HEK293 (cell line): ENCODE measurements at regions not wholly inside any gene's neighbourhood (a gene's known extent, or its start where the extent isn't known, plus 50 kb on each side); places are given as distances from the start of the nearest gene placed in this dataset.

ENCODE experiments used
- CTCF ChIA-PET: fragments of 350-600 bp; formaldehyde crosslinking; extraction: SDS; loops from one replicate; lab custom pipeline; 2021; ENCODE audit warnings: antibody characterized with exemption; lab: Yijun Ruan, JAX
- POLR2A ChIA-PET: fragments of 300-600 bp; formaldehyde crosslinking; extraction: SDS; loops from one replicate; lab custom pipeline; 2020; ENCODE audit warnings: antibody characterized with exemption, inconsistent platforms; lab: Yijun Ruan, JAX
- H3K27ac ChIP-seq: fragments of 200-500 bp; sonication (Bioruptor generic); 2 replicates; pipeline ENCODE4 v1.5.1; 2014; ENCODE audit warnings: low read depth, low read length, control low read depth, inconsistent platforms; ENCODE audit errors: extremely low read depth
- H3K36me3 ChIP-seq, 2 experiments: fragments of 200-500 bp in 1 of 2; sonication (Bioruptor generic) in 1 of 2; 1 replicate in 1 of 2; 2 replicates in 1 of 2; pipeline ENCODE4 v1.5.1; 2014 to 2017; ENCODE audit warnings: inconsistent platforms in 2 of 2, low read length in 2 of 2; ENCODE audit not compliant: control insufficient read depth in 2 of 2, insufficient read depth in 1 of 2
- H3K4me1 ChIP-seq: fragments of 200-500 bp; sonication (Bioruptor generic); 2 replicates; pipeline ENCODE4 v1.5.1; 2014; ENCODE audit warnings: mild to moderate bottlenecking, low read length, inconsistent platforms; ENCODE audit not compliant: control insufficient read depth, insufficient read depth
- H3K4me3 ChIP-seq: 2 replicates; pipeline ENCODE4 v1.5.1; 2011; ENCODE audit warnings: low read depth, mild to moderate bottlenecking, control low read depth, low read length, moderate library complexity
- H3K9me3 ChIP-seq: fragments of 200-500 bp; sonication (Bioruptor generic); 2 replicates; pipeline ENCODE4 v1.5.1; 2014; ENCODE audit warnings: low read depth, low read length, inconsistent platforms; ENCODE audit not compliant: control insufficient read depth, insufficient read depth
- SCRT2 ChIP-seq: fragments of 450-650 bp; formaldehyde crosslinking; IDR thresholded peaks from 2 replicates; pipeline ENCODE4 v1.5.1; 2016; ENCODE audit warnings: missing biosample characterization, missing genetic modification characterization
- ZFP37 ChIP-seq: fragments of 450-650 bp; formaldehyde crosslinking; IDR thresholded peaks from 2 replicates; pipeline ENCODE4 v1.5.1; 2016; ENCODE audit warnings: missing biosample characterization, missing genetic modification characterization
- ZNF112 ChIP-seq: fragments of 450-650 bp; formaldehyde crosslinking; IDR thresholded peaks from 2 replicates; pipeline ENCODE4 v1.5.0; 2017; ENCODE audit warnings: missing biosample characterization, missing genetic modification characterization
- ZNF132 ChIP-seq: fragments of 450-650 bp; formaldehyde crosslinking; IDR thresholded peaks from 2 replicates; pipeline ENCODE4 v1.5.1; 2017; ENCODE audit warnings: missing biosample characterization, missing genetic modification characterization, borderline replicate concordance
- ZNF140 ChIP-seq: fragments of 450-650 bp; formaldehyde crosslinking; IDR thresholded peaks from 2 replicates; pipeline ENCODE4 v1.5.1; 2016; ENCODE audit warnings: missing biosample characterization, missing genetic modification characterization
- ZNF214 ChIP-seq: fragments of 450-650 bp; formaldehyde crosslinking; IDR thresholded peaks from 2 replicates; pipeline ENCODE4 v1.5.1; 2017; ENCODE audit warnings: missing biosample characterization, mild to moderate bottlenecking, missing genetic modification characterization, borderline replicate concordance
- ZNF223 ChIP-seq: fragments of 450-650 bp; formaldehyde crosslinking; IDR thresholded peaks from 2 replicates; pipeline ENCODE4 v1.5.1; 2016; ENCODE audit warnings: missing biosample characterization, missing genetic modification characterization
- ZNF23 ChIP-seq: fragments of 450-650 bp; formaldehyde crosslinking; IDR thresholded peaks from 2 replicates; pipeline ENCODE4 v1.5.1; 2016; ENCODE audit warnings: missing biosample characterization, missing genetic modification characterization, borderline replicate concordance
- ZNF266 ChIP-seq: fragments of 450-650 bp; formaldehyde crosslinking; IDR thresholded peaks from 2 replicates; pipeline ENCODE4 v1.5.1; 2016; ENCODE audit warnings: missing biosample characterization, missing genetic modification characterization, low read depth
- ZNF341 ChIP-seq: fragments of 450-650 bp; formaldehyde crosslinking; IDR thresholded peaks from 2 replicates; pipeline ENCODE4; 2016; ENCODE audit warnings: low read depth, missing biosample characterization, missing genetic modification characterization
- ZNF350 ChIP-seq: fragments of 450-650 bp; formaldehyde crosslinking; IDR thresholded peaks from 2 replicates; pipeline ENCODE4 v1.5.0; 2017; ENCODE audit warnings: missing biosample characterization, mild to moderate bottlenecking, missing genetic modification characterization
- ZNF423 ChIP-seq: fragments of 450-650 bp; formaldehyde crosslinking; IDR thresholded peaks from 2 replicates; pipeline ENCODE4 v1.5.1; 2016; ENCODE audit warnings: missing biosample characterization, missing genetic modification characterization
- ZNF501 ChIP-seq: fragments of 450-650 bp; formaldehyde crosslinking; IDR thresholded peaks from 2 replicates; pipeline ENCODE4 v1.5.1; 2016; ENCODE audit warnings: missing biosample characterization, missing genetic modification characterization
- ZNF521 ChIP-seq: fragments of 450-650 bp; formaldehyde crosslinking; IDR thresholded peaks from 2 replicates; pipeline ENCODE4 v1.5.1; 2017; ENCODE audit warnings: missing biosample characterization, mild to moderate bottlenecking, missing genetic modification characterization
- ZNF561 ChIP-seq: fragments of 450-650 bp; IDR thresholded peaks from 2 replicates; pipeline ENCODE4 v1.5.1; 2018; ENCODE audit warnings: missing biosample characterization, missing genetic modification characterization, borderline replicate concordance
- ZNF571 ChIP-seq: fragments of 450-650 bp; formaldehyde crosslinking; IDR thresholded peaks from 2 replicates; pipeline ENCODE4 v1.5.0; 2017; ENCODE audit warnings: missing biosample characterization, missing genetic modification characterization
- ZNF600 ChIP-seq: fragments of 450-650 bp; formaldehyde crosslinking; IDR thresholded peaks from 2 replicates; pipeline ENCODE4 v1.5.1; 2016; ENCODE audit warnings: missing biosample characterization, missing genetic modification characterization
- ZNF623 ChIP-seq: fragments of 450-650 bp; formaldehyde crosslinking; IDR thresholded peaks from 2 replicates; pipeline ENCODE4 v1.5.1; 2016; ENCODE audit warnings: missing biosample characterization, missing genetic modification characterization
- ZNF626 ChIP-seq: fragments of 450-650 bp; sonication (Bioruptor Pico); formaldehyde crosslinking; IDR thresholded peaks from 2 replicates; pipeline ENCODE4 v1.5.1; 2018; ENCODE audit warnings: missing biosample characterization, missing genetic modification characterization, inconsistent platforms
- ZNF629 ChIP-seq: fragments of 450-650 bp; formaldehyde crosslinking; IDR thresholded peaks from 2 replicates; pipeline ENCODE4 v1.5.1; 2017; ENCODE audit warnings: missing biosample characterization, missing genetic modification characterization
- ZNF654 ChIP-seq: fragments of 450-650 bp; formaldehyde crosslinking; IDR thresholded peaks from 2 replicates; pipeline ENCODE4 v1.5.1; 2016; ENCODE audit warnings: low read depth, missing biosample characterization, missing genetic modification characterization
- ZNF660 ChIP-seq: fragments of 450-650 bp; IDR thresholded peaks from 2 replicates; pipeline ENCODE4 v1.5.1; 2018; ENCODE audit warnings: missing biosample characterization, mild to moderate bottlenecking, missing genetic modification characterization
- ZXDB ChIP-seq: fragments of 450-650 bp; formaldehyde crosslinking; IDR thresholded peaks from 2 replicates; pipeline ENCODE4 v1.5.1; 2016; ENCODE audit warnings: missing biosample characterization, missing genetic modification characterization
- TF ChIP-seq, protein P1 (sequence below): fragments of 450-650 bp; formaldehyde crosslinking; IDR thresholded peaks from 2 replicates; pipeline ENCODE4 v1.5.1; 2016; ENCODE audit warnings: missing biosample characterization, missing genetic modification characterization
- TF ChIP-seq, protein P2 (sequence below): fragments of 450-650 bp; formaldehyde crosslinking; IDR thresholded peaks from 2 replicates; pipeline ENCODE4 v1.5.1; 2017; ENCODE audit warnings: missing biosample characterization, missing genetic modification characterization
- TF ChIP-seq, protein P3 (sequence below): fragments of 450-650 bp; formaldehyde crosslinking; IDR thresholded peaks from 2 replicates; pipeline ENCODE4 v1.5.1; 2017; ENCODE audit warnings: missing biosample characterization, missing genetic modification characterization
- TF ChIP-seq, protein P4 (sequence below): fragments of 450-650 bp; formaldehyde crosslinking; IDR thresholded peaks from 2 replicates; pipeline ENCODE4 v1.5.1; 2016; ENCODE audit warnings: missing biosample characterization, missing genetic modification characterization
- TF ChIP-seq, protein P5 (sequence below): fragments of 450-650 bp; formaldehyde crosslinking; IDR thresholded peaks from 2 replicates; pipeline ENCODE4 v1.5.1; 2016; ENCODE audit warnings: missing biosample characterization, missing genetic modification characterization

DNA sequence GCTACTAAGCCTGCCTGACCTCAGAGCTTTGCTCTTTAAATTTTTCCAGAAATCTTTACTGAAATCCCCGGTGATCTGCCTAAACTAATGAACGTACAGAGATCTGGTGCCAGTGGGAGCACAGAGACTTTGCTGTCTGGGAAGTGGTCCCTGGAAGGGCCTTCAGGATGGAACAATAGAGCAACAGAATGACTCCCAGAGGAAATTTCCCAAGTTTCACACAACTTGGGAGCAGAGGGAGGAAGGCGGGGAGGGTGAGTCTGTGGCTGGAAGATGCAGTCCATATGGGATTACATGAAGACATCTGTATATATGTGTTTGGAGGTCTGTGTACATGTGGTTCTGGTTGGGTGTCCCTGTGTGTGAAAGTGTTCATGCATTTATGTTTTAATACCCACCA lies 638.3 kb downstream of the CCDC171 start:
- TF ChIP-seq ZNF629 (tag by site-specific recombination), result no peak
- TF ChIP-seq, protein P1, sequence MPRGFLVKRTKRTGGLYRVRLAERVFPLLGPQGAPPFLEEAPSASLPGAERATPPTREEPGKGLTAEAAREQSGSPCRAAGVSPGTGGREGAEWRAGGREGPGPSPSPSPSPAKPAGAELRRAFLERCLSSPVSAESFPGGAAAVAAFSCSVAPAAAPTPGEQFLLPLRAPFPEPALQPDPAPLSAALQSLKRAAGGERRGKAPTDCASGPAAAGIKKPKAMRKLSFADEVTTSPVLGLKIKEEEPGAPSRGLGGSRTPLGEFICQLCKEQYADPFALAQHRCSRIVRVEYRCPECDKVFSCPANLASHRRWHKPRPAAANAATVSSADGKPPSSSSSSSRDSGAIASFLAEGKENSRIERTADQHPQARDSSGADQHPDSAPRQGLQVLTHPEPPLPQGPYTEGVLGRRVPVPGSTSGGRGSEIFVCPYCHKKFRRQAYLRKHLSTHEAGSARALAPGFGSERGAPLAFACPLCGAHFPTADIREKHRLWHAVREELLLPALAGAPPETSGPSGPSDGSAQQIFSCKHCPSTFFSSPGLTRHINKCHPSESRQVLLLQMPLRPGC, result no peak
- H3K9me3 ChIP-seq, result no peaks in the 10 kb centered on the region
- no peak overlapping the region for H3K4me3 ChIP-seq
- no peaks in the 10 kb centered on the region for H3K36me3 ChIP-seq
- no peaks in the 10 kb centered on the region for H3K4me1 ChIP-seq
- H3K27ac ChIP-seq, result no peak overlapping the region
- CTCF ChIA-PET, result interaction anchor here (0.5 to 0.9 kb wide), 3 partner anchors 203 to 420 kb away, joined by 3 to 4 read pairs (median 3); no protein-coding TSS in a partner anchor
- POLR2A ChIA-PET, result no interaction called here

DNA sequence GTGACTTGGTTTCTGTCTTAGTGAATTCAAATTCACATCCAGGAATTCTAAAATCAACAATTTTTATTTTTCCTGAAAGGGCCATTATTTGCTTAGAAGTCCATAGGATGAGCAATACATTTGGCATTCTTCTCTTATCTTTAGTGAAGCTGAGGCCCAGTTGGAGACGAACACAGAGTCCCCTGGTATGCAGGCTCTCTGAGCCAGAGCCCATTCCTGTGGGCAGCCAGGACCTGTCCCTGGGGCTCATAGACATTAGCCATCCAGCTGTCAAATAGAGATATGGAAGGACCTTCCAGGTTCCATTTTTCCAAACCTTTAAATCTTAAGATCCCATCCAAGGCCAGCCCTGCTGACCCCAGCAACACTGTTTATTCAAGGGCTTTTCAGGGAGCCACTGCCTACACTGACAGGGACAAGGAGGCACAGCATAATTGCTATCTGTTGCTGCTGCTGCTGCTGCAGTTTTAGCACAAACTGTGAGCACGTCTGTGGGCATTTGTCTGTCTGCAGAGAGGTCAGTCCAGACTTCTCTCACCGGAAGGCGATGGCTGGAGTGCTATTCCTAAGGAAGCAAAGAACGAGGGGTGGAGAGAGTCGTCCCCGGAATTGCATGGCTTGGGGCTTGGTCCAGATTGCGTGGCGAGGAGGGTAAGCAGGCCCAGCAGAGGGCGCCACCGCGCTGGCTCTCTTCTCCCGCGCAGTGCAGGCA lies 639.0 kb downstream of the CCDC171 start:
- no peaks in the 10 kb centered on the region for H3K9me3 ChIP-seq
- 0 out of 2 replicates have a peak, but pooled peaks have one; percentile 26 for TF ChIP-seq ZNF600 (tag by site-specific recombination)
- TF ChIP-seq ZNF561 (tag by site-specific recombination), result no peak
- no peak for TF ChIP-seq ZNF521 (tag by site-specific recombination)
- TF ChIP-seq ZNF623, result no peak
- TF ChIP-seq ZNF654 (tag by site-specific recombination), result peak; percentile 78
- no peak for TF ChIP-seq ZNF266 (tag by site-specific recombination)
- TF ChIP-seq ZNF660 (tag by site-specific recombination), result no peak
- no peak for TF ChIP-seq ZNF501 (tag by site-specific recombination)
- TF ChIP-seq SCRT2, result peak; percentile 81
- no peak for TF ChIP-seq ZNF132
- TF ChIP-seq ZNF341, result peak; percentile 95
- no peak for TF ChIP-seq ZNF223 (tag by site-specific recombination)
- TF ChIP-seq, protein P2, sequence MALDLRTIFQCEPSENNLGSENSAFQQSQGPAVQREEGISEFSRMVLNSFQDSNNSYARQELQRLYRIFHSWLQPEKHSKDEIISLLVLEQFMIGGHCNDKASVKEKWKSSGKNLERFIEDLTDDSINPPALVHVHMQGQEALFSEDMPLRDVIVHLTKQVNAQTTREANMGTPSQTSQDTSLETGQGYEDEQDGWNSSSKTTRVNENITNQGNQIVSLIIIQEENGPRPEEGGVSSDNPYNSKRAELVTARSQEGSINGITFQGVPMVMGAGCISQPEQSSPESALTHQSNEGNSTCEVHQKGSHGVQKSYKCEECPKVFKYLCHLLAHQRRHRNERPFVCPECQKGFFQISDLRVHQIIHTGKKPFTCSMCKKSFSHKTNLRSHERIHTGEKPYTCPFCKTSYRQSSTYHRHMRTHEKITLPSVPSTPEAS, result no peak
- no peak for TF ChIP-seq ZNF140
- TF ChIP-seq ZNF423 (tag by site-specific recombination), result no peak
- TF ChIP-seq ZNF23, result no peak
- TF ChIP-seq ZNF112 (tag by site-specific recombination), result no peak
- TF ChIP-seq, protein P3, sequence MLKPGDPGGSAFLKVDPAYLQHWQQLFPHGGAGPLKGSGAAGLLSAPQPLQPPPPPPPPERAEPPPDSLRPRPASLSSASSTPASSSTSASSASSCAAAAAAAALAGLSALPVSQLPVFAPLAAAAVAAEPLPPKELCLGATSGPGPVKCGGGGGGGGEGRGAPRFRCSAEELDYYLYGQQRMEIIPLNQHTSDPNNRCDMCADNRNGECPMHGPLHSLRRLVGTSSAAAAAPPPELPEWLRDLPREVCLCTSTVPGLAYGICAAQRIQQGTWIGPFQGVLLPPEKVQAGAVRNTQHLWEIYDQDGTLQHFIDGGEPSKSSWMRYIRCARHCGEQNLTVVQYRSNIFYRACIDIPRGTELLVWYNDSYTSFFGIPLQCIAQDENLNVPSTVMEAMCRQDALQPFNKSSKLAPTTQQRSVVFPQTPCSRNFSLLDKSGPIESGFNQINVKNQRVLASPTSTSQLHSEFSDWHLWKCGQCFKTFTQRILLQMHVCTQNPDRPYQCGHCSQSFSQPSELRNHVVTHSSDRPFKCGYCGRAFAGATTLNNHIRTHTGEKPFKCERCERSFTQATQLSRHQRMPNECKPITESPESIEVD (tag by site-specific recombination), result no peak
- TF ChIP-seq ZXDB (tag by site-specific recombination), result no peak
- TF ChIP-seq ZNF626 (tag by site-specific recombination), result no peak
- TF ChIP-seq, protein P4, sequence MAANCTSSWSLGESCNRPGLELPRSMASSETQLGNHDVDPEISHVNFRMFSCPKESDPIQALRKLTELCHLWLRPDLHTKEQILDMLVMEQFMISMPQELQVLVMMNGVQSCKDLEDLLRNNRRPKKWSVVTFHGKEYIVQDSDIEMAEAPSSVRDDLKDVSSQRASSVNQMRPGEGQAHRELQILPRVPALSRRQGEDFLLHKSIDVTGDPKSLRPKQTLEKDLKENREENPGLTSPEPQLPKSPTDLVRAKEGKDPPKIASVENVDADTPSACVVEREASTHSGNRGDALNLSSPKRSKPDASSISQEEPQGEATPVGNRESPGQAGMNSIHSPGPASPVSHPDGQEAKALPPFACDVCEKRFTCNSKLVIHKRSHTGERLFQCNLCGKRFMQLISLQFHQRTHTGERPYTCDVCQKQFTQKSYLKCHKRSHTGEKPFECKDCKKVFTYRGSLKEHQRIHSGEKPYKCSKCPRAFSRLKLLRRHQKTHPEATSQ, result no peak
- TF ChIP-seq ZNF350 (tag by site-specific recombination), result no peak
- TF ChIP-seq, protein P5, sequence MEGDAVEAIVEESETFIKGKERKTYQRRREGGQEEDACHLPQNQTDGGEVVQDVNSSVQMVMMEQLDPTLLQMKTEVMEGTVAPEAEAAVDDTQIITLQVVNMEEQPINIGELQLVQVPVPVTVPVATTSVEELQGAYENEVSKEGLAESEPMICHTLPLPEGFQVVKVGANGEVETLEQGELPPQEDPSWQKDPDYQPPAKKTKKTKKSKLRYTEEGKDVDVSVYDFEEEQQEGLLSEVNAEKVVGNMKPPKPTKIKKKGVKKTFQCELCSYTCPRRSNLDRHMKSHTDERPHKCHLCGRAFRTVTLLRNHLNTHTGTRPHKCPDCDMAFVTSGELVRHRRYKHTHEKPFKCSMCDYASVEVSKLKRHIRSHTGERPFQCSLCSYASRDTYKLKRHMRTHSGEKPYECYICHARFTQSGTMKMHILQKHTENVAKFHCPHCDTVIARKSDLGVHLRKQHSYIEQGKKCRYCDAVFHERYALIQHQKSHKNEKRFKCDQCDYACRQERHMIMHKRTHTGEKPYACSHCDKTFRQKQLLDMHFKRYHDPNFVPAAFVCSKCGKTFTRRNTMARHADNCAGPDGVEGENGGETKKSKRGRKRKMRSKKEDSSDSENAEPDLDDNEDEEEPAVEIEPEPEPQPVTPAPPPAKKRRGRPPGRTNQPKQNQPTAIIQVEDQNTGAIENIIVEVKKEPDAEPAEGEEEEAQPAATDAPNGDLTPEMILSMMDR, result peak; percentile 71
- TF ChIP-seq ZNF214 (tag by site-specific recombination), result no peak
- peak; percentile 40; the same call in 1 of the 2 replicates for TF ChIP-seq ZFP37 (tag by site-specific recombination)
- no peak for TF ChIP-seq ZNF571 (tag by site-specific recombination)

More for the DNA sequence above, 639.0 kb downstream of the CCDC171 start:
- ChIA-PET POLR2A (no interaction called here), CTCF (interaction anchor here (0.5 to 1.1 kb wide), 5 partner anchors 19 to 420 kb away, joined by 3 to 4 read pairs (median 3); no protein-coding TSS in a partner anchor)
- Histone ChIP-seq H3K36me3 (no peaks in the 10 kb centered on the region), H3K27ac (no peak overlapping the region), H3K4me1 (no peaks in the 10 kb centered on the region), H3K4me3 (no peak overlapping the region)
